Endothelial cell of umbilical vein (primary cell): ENCODE measurements at regions not wholly inside any gene's neighbourhood (a gene's known extent, or its start where the extent isn't known, plus 50 kb on each side); places are given as distances from the start of the nearest gene placed in this dataset.

Experiments used
- BruUV-seq: library from RNA; stranded (reverse); fragments of 400-500 nt; replicated peaks from 2 replicates; lab custom pipeline; 2021; lab: Mats Ljungman, UMichigan
- CTCF ChIA-PET: fragments of 300-600, 350-600 bp; sonication (Branson Sonifier 250); formaldehyde crosslinking; loops from one replicate; lab custom pipeline; 2021; ENCODE audit warnings: antibody characterized with exemption, inconsistent platforms; lab: Charles Lee
- POLR2A ChIA-PET: fragments of 300-600, 350-600 bp; sonication (Branson Sonifier 250); formaldehyde crosslinking; loops from one replicate; lab custom pipeline; 2021; ENCODE audit warnings: antibody characterized with exemption, inconsistent platforms; lab: Charles Lee
- DNase-seq: peaks from one replicate; pipeline ENCODE4 v3.0.0-alpha.2; 2011; ENCODE audit warnings: low read depth, low spot score
- FAIRE-seq: peaks from 2 replicates; lab custom pipeline; 2011; peaks lifted over from hg19 to GRCh38; lab: Jason Lieb, UNC
- H2AFZ ChIP-seq: 2 replicates; pipeline ENCODE4 v1.6.0; 2012; ENCODE audit warnings: low read depth, low read length, control low read depth, inconsistent platforms
- H3K27ac ChIP-seq: 2 replicates; pipeline ENCODE4 v1.5.1; 2011; ENCODE audit warnings: low read depth, mild to moderate bottlenecking, control low read depth, low read length, moderate library complexity; ENCODE audit not compliant: insufficient read depth
- H3K27me3 ChIP-seq, 2 experiments: 2 replicates each; pipeline versions ENCODE4 v1.6.0 to v1.6.1; 2011; ENCODE audit warnings: low read length in 2 of 2, mixed read lengths in 1 of 2; ENCODE audit not compliant: control insufficient read depth in 2 of 2, insufficient read depth in 2 of 2
- H3K36me3 ChIP-seq, 2 experiments: 2 replicates in 1 of 2; 3 replicates in 1 of 2; pipeline ENCODE4 v1.5.1; 2011; ENCODE audit warnings: low read length in 2 of 2, mild to moderate bottlenecking in 1 of 2, moderate library complexity in 1 of 2; ENCODE audit not compliant: control insufficient read depth in 2 of 2, insufficient read depth in 2 of 2; ENCODE audit errors: extremely low read depth in 1 of 2
- H3K4me1 ChIP-seq: 3 replicates; pipeline ENCODE4 v1.5.1; 2011; ENCODE audit warnings: mild to moderate bottlenecking, low read length; ENCODE audit not compliant: control insufficient read depth, insufficient read depth; ENCODE audit errors: extremely low read depth
- H3K4me2 ChIP-seq: 2 replicates; pipeline ENCODE4 v1.6.1; 2011; ENCODE audit warnings: low read length, control low read depth, mixed read lengths; ENCODE audit not compliant: insufficient read depth
- H3K4me3 ChIP-seq, 3 experiments: fragments of 200-600 bp in 1 of 3; sonication (generic), shearing (Covaris generic) in 1 of 3; replicated peaks in 1 of 3; 2 replicates each; pipeline ENCODE4 v1.5.1; 2011 to 2016; ENCODE audit warnings: control low read depth in 3 of 3, low read length in 3 of 3, mild to moderate bottlenecking in 2 of 3, inconsistent platforms in 1 of 3, low read depth in 1 of 3, moderate library complexity in 1 of 3; ENCODE audit not compliant: insufficient read depth in 1 of 3
- H3K79me2 ChIP-seq: 2 replicates; pipeline ENCODE4 v1.6.0; 2012; ENCODE audit warnings: low read length, inconsistent platforms; ENCODE audit not compliant: control insufficient read depth, insufficient read depth
- H3K9ac ChIP-seq: replicated peaks from 2 replicates; pipeline ENCODE3; 2011; ENCODE audit warnings: low read length, control low read depth; ENCODE audit not compliant: insufficient read depth; ENCODE audit errors: extremely low read depth
- H3K9me1 ChIP-seq: replicated peaks from 3 replicates; pipeline ENCODE4 v1.6.0; 2011; ENCODE audit warnings: mild to moderate bottlenecking, low read length; ENCODE audit not compliant: control insufficient read depth, insufficient read depth; ENCODE audit errors: extremely low read depth
- H3K9me3 ChIP-seq: replicated peaks from 2 replicates; pipeline ENCODE4 v1.5.1; 2012; ENCODE audit warnings: low read length, inconsistent platforms; ENCODE audit not compliant: control insufficient read depth, insufficient read depth
- H4K20me1 ChIP-seq: replicated peaks from 2 replicates; pipeline ENCODE3; 2011; ENCODE audit warnings: mild to moderate bottlenecking, low read length; ENCODE audit not compliant: control insufficient read depth, insufficient read depth; ENCODE audit errors: extremely low read depth
- EZH2 ChIP-seq: IDR thresholded peaks from 2 replicates; pipeline ENCODE4 v1.6.1; 2012; ENCODE audit warnings: borderline replicate concordance, low read depth, mild to moderate bottlenecking, moderate library complexity, low read length, inconsistent platforms; ENCODE audit not compliant: severe bottlenecking
- FOS ChIP-seq: IDR thresholded peaks from 2 replicates; pipeline ENCODE4 v1.6.1; 2011; ENCODE audit warnings: mild to moderate bottlenecking, low read length, moderate library complexity, borderline replicate concordance; ENCODE audit not compliant: insufficient read depth
- GATA2 ChIP-seq: IDR thresholded peaks from 2 replicates; pipeline ENCODE4 v1.7.0; 2011; ENCODE audit warnings: low read depth, mild to moderate bottlenecking, moderate library complexity, mixed read lengths, low read length; ENCODE audit not compliant: insufficient read length, insufficient read depth
- JUN ChIP-seq: IDR thresholded peaks from 2 replicates; pipeline ENCODE4 v1.6.1; 2011; ENCODE audit warnings: borderline replicate concordance, low read depth; ENCODE audit not compliant: insufficient read length, insufficient read depth
- MYC ChIP-seq: IDR thresholded peaks from one replicate; pipeline ENCODE4 v1.6.1; 2011; ENCODE audit warnings: mild to moderate bottlenecking, low read depth, low read length
- POLR2A ChIP-seq: IDR thresholded peaks from 2 replicates; pipeline ENCODE4 v1.6.1; 2012; ENCODE audit warnings: low read depth, mild to moderate bottlenecking, control low read depth, low read length
- POLR2AphosphoS5 ChIP-seq: IDR thresholded peaks from 2 replicates; pipeline ENCODE4 v1.6.1; 2012; ENCODE audit warnings: low read depth, mild to moderate bottlenecking, control low read depth, low read length, moderate library complexity; ENCODE audit not compliant: insufficient read depth
- dilution Hi-C: fragments of 300-500 bp; cut with MboI; formaldehyde crosslinking; loops from one replicate; pipeline ENCODE4 v1.15.0; 2019; ENCODE audit warnings: low sequenced_read_pairs; ENCODE audit not compliant: extremely low pct_ligation_motif_present
- intact Hi-C: fragments of 100-400 bp; cut with micrococcal nuclease; formaldehyde crosslinking; loops from one replicate; pipeline ENCODE4 v1.10.0; 2022
- TF ChIP-seq, protein P1 (sequence below): IDR thresholded peaks from 2 replicates; pipeline ENCODE4 v1.6.1; 2011; ENCODE audit not compliant: insufficient read depth, insufficient read length
- TF ChIP-seq, protein P2 (sequence below), 2 donors: IDR thresholded peaks; 1 replicate in 1 of 2; 2 replicates in 1 of 2; pipeline ENCODE4 v1.5.1; 2011; ENCODE audit warnings: low read length in 2 of 2, mild to moderate bottlenecking in 2 of 2, moderate library complexity in 2 of 2, control low read depth in 1 of 2, inconsistent platforms in 1 of 2, low read depth in 1 of 2; ENCODE audit not compliant: insufficient read depth in 1 of 2; ENCODE audit errors: extremely low read depth in 1 of 2

GRCh38 chr6:135692426-135692825, 159.1 kb upstream of the PDE7B start:
- Histone ChIP-seq H2AFZ (no peak overlapping the region), H3K4me1 (peaks cover 2% of the 10 kb centered on the region), H3K9ac (no peak overlapping the region), H3K4me2 (no peak overlapping the region), H3K9me1 (no peaks in the 10 kb centered on the region), H3K9me3 (no peaks in the 10 kb centered on the region), H3K36me3 (no peaks in the 10 kb centered on the region), H3K4me3 (no peak overlapping the region), H3K27me3 (no peaks in the 10 kb centered on the region), H3K27ac (no peak overlapping the region), H3K79me2 (no peaks in the 10 kb centered on the region), H4K20me1 (no peaks in the 10 kb centered on the region)
- no TSS peak for BruUV-seq
- intact Hi-C loops: no loop called here
- DNase-seq (no peak), FAIRE-seq (no peak)
- CTCF ChIA-PET: no interaction called here
- dilution Hi-C loops: no loop called here
- TF ChIP-seq MYC: no peak
- no peak for TF ChIP-seq GATA2
- no peak for TF ChIP-seq FOS
- TF ChIP-seq, protein P1, sequence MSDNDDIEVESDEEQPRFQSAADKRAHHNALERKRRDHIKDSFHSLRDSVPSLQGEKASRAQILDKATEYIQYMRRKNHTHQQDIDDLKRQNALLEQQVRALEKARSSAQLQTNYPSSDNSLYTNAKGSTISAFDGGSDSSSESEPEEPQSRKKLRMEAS: no peak
- no peak for TF ChIP-seq POLR2A
- no peak for TF ChIP-seq EZH2
- TF ChIP-seq JUN: no peak
- TF ChIP-seq POLR2AphosphoS5: no peak
- POLR2A ChIA-PET: no interaction called here

GRCh38 chr6:135693811-135694370, 157.6 kb upstream of the PDE7B start:
- Histone ChIP-seq H3K79me2 (no peaks in the 10 kb centered on the region), H3K9ac (no peak overlapping the region), H3K9me1 (no peaks in the 10 kb centered on the region), H3K27me3 (no peaks in the 10 kb centered on the region), H3K4me3 (no peak overlapping the region), H4K20me1 (no peaks in the 10 kb centered on the region), H3K4me1 (no peaks in the 10 kb centered on the region), H3K27ac (no peak overlapping the region), H3K9me3 (no peaks in the 10 kb centered on the region), H2AFZ (no peak overlapping the region), H3K4me2 (no peak overlapping the region), H3K36me3 (no peaks in the 10 kb centered on the region)
- ChIA-PET POLR2A (no interaction called here), CTCF (no interaction called here)
- FAIRE-seq (no peak), DNase-seq (no peak)
- intact Hi-C loops (no loop called here), dilution Hi-C loops (no loop called here)
- TF ChIP-seq POLR2A (no peak), JUN (no peak), EZH2 (no peak), FOS (no peak), GATA2 (no peak), POLR2AphosphoS5 (no peak)
- TF ChIP-seq, protein P1: no peak
- TF ChIP-seq, protein P2, sequence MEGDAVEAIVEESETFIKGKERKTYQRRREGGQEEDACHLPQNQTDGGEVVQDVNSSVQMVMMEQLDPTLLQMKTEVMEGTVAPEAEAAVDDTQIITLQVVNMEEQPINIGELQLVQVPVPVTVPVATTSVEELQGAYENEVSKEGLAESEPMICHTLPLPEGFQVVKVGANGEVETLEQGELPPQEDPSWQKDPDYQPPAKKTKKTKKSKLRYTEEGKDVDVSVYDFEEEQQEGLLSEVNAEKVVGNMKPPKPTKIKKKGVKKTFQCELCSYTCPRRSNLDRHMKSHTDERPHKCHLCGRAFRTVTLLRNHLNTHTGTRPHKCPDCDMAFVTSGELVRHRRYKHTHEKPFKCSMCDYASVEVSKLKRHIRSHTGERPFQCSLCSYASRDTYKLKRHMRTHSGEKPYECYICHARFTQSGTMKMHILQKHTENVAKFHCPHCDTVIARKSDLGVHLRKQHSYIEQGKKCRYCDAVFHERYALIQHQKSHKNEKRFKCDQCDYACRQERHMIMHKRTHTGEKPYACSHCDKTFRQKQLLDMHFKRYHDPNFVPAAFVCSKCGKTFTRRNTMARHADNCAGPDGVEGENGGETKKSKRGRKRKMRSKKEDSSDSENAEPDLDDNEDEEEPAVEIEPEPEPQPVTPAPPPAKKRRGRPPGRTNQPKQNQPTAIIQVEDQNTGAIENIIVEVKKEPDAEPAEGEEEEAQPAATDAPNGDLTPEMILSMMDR (IDR thresholded peaks at IDR 0.05; ENCODE audit: extremely low read depth in 1 of 2, insufficient read depth in 1 of 2, low read depth in 1 of 2, low read length in 2 of 2): no peak
- no TSS peak for BruUV-seq
